ENCODE measurements at regions not wholly inside any gene's neighbourhood (a gene's known extent, or its start where the extent isn't known, plus 50 kb on each side); places are given as distances from the start of the nearest gene placed in this dataset.

DNA sequence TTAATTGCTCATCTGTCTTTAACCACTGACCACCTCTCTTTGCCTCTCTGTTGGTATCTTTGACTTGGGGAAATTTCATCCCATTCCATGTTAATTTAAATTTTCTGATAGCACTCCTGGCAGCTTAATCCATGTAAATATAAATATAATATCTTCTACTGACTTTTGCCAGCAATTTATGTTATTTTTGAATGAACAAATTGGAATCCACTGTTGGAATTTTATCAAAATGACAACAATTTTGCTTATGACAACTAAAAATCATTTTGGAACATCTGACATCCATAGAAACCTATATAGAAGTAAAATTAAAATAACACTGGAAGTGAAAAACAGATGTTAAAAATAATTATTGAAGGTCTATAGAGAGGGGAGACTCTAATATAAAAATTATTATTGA, 176.5 kb upstream of the AKR1E2 start:
- TF ChIP-seq GATA2 (IDR thresholded peaks at IDR 0.05; ENCODE audit: low read depth, low read length) (no peak), GATA3 (IDR thresholded peaks at IDR 0.05; ENCODE audit: low read depth, low read length) (no peak)

All from SH-SY5Y (cell line).